LNCAP (cell line): ENCODE measurements at regions not wholly inside any gene's neighbourhood (a gene's known extent, or its start where the extent isn't known, plus 50 kb on each side); places are given as distances from the start of the nearest gene placed in this dataset.

Experiments
- TF ChIP-seq, protein P1 (sequence below): fragments of 450-650 bp; IDR thresholded peaks from 2 replicates; pipeline ENCODE4 v1.5.1; 2017; ENCODE audit warnings: mild to moderate bottlenecking

DNA sequence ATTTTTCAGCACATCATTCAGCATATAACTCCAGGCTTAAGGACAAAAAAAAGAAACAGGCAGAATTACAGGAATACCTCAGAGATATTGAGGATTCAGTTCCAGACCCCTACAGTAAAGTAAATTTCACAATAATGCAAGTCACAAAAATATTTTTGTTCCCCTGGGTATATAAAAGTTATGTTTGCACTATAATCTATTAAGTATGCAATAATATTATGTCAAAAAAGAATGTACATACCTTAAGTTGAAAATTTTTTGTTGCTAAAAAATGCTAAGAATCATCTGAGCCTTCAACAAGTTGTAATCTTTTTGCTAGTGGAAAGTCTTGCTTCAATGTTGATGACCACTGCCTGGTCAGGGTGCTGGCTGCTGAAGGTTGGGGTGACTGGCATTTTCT, 2532.5 kb downstream of the ARAP2 start:
- TF ChIP-seq, protein P1, sequence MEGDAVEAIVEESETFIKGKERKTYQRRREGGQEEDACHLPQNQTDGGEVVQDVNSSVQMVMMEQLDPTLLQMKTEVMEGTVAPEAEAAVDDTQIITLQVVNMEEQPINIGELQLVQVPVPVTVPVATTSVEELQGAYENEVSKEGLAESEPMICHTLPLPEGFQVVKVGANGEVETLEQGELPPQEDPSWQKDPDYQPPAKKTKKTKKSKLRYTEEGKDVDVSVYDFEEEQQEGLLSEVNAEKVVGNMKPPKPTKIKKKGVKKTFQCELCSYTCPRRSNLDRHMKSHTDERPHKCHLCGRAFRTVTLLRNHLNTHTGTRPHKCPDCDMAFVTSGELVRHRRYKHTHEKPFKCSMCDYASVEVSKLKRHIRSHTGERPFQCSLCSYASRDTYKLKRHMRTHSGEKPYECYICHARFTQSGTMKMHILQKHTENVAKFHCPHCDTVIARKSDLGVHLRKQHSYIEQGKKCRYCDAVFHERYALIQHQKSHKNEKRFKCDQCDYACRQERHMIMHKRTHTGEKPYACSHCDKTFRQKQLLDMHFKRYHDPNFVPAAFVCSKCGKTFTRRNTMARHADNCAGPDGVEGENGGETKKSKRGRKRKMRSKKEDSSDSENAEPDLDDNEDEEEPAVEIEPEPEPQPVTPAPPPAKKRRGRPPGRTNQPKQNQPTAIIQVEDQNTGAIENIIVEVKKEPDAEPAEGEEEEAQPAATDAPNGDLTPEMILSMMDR = no peak

DNA sequence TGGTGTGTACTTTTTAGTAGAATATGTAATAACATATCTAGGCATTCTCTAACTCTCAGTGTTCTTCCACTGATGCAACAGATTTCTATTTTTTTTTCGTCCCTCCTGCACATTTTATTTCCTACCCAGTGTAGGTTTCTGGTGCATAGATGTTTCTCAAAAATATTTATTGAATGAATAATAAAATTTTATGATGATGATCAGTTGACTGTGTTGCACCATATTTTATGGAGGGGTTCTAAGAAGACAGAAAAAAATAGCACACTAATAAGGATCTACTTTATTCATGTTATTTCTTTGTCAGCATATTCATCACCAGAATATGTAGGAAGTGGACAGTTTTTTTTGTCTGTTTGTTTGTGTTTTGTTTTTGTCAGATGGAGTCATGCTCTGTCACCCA, 2529.3 kb downstream of the ARAP2 start:
- TF ChIP-seq, protein P1 = no peak

DNA sequence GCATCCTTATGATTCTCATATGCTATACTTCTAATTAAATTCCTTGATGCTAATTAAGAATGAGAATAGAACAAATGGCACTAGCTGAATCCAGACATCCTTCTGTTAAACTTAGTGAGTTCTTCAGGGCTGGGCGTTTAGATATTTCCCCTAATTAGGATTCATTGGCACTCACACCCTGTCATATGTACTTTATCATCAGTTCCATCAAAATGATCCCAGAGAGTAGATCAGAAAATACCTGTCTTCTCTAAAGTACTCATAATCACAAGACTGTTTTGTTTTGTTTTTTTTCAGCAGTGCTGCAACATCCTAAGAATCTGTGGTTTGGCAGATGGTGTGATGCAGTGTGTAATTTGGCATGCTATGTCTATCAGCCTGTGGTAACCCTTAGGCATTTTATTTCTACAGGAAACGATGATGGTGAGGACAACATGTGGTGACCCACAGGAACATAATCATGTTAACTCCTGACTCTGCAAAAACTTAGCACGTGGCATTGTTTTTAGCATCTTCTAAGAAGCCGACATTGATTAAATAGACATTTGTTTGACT, 2528.4 kb downstream of the ARAP2 start:
- TF ChIP-seq, protein P1 = no peak

DNA sequence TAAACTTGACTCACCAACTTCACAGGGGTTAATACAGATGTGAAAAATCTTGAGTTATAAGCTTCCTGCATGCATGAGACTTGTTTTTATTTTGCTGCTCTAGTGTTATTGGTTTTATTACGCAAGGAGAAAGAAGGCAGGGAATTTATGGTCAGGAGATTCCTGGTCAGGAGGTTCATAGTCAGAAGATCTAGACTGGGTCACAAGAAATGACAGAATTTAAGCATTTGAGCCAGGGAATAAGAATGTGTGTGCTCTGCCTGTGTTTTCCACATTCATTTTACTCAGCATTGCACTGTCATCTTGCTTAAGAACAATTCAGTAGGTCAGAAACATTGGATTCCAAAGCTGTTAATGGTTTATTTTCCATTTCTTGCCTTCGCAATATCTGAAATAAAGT, 2522.1 kb downstream of the ARAP2 start:
- TF ChIP-seq, protein P1 = no peak

DNA sequence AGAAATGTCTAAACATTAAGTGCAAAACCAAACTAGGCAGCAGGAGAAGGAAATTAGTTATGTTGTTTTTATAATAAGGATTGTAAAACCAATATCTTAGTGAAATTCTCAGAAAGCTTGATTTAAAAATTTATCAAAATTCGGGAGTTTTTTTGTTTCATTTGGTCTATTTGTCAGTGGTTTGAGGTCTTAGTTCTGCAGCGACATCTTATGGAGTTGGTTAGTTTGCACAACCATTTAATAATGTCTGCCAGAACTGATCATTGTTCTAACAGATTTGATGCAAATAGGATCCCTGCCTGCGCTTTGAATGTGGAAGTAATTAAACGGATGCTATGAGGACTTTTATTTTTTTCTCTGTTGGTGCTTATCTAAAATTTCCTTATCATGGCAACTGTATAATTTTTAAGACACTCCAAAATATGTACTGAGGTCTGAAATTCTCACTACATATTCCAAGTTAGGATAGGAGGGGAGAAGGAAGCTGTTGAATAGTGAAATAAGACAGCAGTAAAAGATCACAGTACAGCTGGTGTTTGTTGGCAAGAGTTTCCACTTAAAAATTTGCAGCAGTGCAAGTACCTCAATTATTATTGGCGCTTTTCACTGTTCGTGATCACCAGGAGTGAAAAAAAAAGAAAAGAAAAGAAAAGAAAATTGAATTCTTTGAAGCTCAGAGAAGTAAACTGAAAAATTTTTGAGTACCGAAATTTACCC, 2521.4 kb downstream of the ARAP2 start:
- TF ChIP-seq, protein P1 = peak; percentile 35; the same call in 1 of the 2 replicates

DNA sequence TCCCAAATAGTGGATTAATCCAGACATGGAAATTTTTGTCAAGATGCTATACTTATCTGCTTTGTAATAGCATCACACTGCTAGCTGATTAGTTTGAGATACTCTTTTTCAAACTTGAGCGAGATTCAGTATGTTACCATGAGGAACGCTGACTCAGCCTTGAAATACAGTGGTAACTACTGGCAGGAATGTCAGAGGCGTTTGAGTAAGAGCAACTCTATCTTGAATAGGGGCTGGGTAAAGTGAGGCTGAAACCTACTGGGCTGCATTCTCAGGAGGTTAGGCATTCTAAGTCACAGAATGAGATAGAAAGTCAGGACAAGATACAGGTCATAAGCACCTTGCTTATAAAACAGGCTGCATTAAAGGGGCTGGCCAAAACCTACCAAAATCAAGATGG, 2519.6 kb downstream of the ARAP2 start:
- TF ChIP-seq, protein P1 = no peak

DNA sequence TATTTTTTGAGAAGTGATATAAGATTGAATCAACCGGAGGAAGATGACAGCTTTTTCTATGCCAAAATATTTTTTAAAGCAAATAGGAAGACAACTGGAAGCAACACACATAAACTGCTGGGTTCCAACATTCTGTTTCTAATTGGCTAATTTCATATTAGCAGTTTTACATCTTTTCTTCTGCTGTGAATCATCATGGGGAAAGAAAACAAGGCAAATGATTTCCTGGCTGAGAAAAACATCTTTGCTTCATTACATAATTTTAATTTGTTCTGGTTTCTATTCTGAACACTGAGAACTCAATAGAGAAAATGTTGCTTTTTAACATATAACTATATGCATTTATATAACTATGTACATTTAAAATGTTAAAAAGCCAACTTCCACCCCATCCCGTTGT, 2518.5 kb downstream of the ARAP2 start:
- TF ChIP-seq, protein P1 = no peak
